Endodermal cell (in vitro differentiated cells): ENCODE measurements at regions not wholly inside any gene's neighbourhood (a gene's known extent, or its start where the extent isn't known, plus 50 kb on each side); places are given as distances from the start of the nearest gene placed in this dataset.

Experiments
- DNase-seq: peaks from one replicate; pipeline ENCODE4 v3.0.0-alpha.2; 2017
- H3K27ac ChIP-seq: 2 replicates; pipeline ENCODE4 v1.5.1; 2013; ENCODE audit warnings: mild to moderate bottlenecking, low read depth, low read length, moderate library complexity
- H3K27me3 ChIP-seq: 2 replicates; pipeline ENCODE4 v1.6.1; 2013; ENCODE audit warnings: mild to moderate bottlenecking, low read length, moderate library complexity; ENCODE audit not compliant: insufficient read depth, control insufficient read depth, poor library complexity, severe bottlenecking
- H3K36me3 ChIP-seq: 2 replicates; pipeline ENCODE4 v1.7.0; 2013; ENCODE audit warnings: mild to moderate bottlenecking, low read length, moderate library complexity; ENCODE audit not compliant: control insufficient read depth, insufficient read depth
- H3K4me1 ChIP-seq: one replicate; pipeline ENCODE4 v1.7.0; 2013; ENCODE audit warnings: low read length; ENCODE audit not compliant: control insufficient read depth, insufficient read depth
- H3K4me3 ChIP-seq: 2 replicates; pipeline ENCODE4 v1.5.1; 2013; ENCODE audit warnings: mild to moderate bottlenecking, low read length, moderate library complexity
- H3K9ac ChIP-seq: 2 replicates; pipeline ENCODE4 v1.6.1; 2013; ENCODE audit warnings: mild to moderate bottlenecking, low read length, moderate library complexity; ENCODE audit not compliant: poor library complexity, severe bottlenecking; ENCODE audit errors: extremely low read depth
- H3K9me3 ChIP-seq: 2 replicates; pipeline ENCODE4 v1.6.1; 2013; ENCODE audit warnings: mild to moderate bottlenecking, low read length, moderate library complexity; ENCODE audit not compliant: control insufficient read depth
- H3K27ac Mint-ChIP-seq: 2 replicates; pipeline ENCODE4 v1.8.0; 2020; ENCODE audit warnings: mixed read lengths
- H3K27me3 Mint-ChIP-seq: 2 replicates; pipeline ENCODE4 v1.8.0; 2021; ENCODE audit warnings: mild to moderate bottlenecking, mixed read lengths; ENCODE audit not compliant: insufficient read depth
- H3K36me3 Mint-ChIP-seq: 2 replicates; pipeline ENCODE4 v1.8.0; 2020; ENCODE audit warnings: low read depth, mixed read lengths
- H3K4me1 Mint-ChIP-seq: 2 replicates; pipeline ENCODE4 v1.8.0; 2020; ENCODE audit warnings: mixed read lengths
- H3K4me3 Mint-ChIP-seq: 2 replicates; pipeline ENCODE4 v1.8.0; 2020; ENCODE audit warnings: mild to moderate bottlenecking, moderate library complexity, mixed read lengths
- H3K9me3 Mint-ChIP-seq: 2 replicates; pipeline ENCODE4 v1.8.0; 2020; ENCODE audit warnings: mild to moderate bottlenecking, mixed read lengths
- whole genome bisulfite sequencing, 2 experiments: methylation state at CpG; one replicate each; pipeline versions ENCODE4 v1.1.5 to v1.1.7; 2013; ENCODE audit warnings: missing lambda C conversion rate in 2 of 2, mixed read lengths in 1 of 2; ENCODE audit not compliant: insufficient coverage in 1 of 2, insufficient read length in 1 of 2; 5-methylcytosine and 5-hydroxymethylcytosine counted together
- TF ChIP-seq, protein P1 (sequence below): fragments of 200-600 bp; sonication (generic); conservative IDR thresholded peaks from 2 replicates; pipeline ENCODE4 v1.5.0; 2021; ENCODE audit warnings: antibody characterized with exemption, mild to moderate bottlenecking

DNA sequence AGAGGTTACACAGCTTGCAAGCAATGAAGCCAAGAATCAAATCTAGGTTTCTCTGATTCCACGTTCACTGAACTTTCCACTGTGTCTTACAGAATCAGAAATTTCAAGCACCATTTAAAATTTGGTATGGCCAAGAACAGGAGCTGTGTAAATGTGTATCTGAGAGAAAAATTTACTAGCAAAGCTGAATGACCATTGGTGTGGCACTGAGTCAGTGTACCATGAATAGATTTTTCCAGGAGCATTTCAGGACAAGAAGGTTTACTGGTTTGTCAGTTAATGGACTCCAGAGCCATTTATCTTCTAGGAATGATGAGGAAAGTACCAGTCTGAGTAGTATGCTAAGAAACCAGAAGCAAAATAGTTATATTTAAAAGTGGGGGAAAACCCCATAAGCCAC lies 269.4 kb upstream of the FAT3 start:
- Mint-ChIP-seq H3K27ac (no peak overlapping the region), H3K27me3 (no peaks in the 10 kb centered on the region), H3K4me3 (no peak overlapping the region), H3K9me3 (peaks cover 15% of the 10 kb centered on the region), H3K36me3 (no peaks in the 10 kb centered on the region), H3K4me1 (peaks cover 17% of the 10 kb centered on the region)
- H3K9ac ChIP-seq = no peak overlapping the region
- TF ChIP-seq, protein P1, sequence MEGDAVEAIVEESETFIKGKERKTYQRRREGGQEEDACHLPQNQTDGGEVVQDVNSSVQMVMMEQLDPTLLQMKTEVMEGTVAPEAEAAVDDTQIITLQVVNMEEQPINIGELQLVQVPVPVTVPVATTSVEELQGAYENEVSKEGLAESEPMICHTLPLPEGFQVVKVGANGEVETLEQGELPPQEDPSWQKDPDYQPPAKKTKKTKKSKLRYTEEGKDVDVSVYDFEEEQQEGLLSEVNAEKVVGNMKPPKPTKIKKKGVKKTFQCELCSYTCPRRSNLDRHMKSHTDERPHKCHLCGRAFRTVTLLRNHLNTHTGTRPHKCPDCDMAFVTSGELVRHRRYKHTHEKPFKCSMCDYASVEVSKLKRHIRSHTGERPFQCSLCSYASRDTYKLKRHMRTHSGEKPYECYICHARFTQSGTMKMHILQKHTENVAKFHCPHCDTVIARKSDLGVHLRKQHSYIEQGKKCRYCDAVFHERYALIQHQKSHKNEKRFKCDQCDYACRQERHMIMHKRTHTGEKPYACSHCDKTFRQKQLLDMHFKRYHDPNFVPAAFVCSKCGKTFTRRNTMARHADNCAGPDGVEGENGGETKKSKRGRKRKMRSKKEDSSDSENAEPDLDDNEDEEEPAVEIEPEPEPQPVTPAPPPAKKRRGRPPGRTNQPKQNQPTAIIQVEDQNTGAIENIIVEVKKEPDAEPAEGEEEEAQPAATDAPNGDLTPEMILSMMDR = no peak
- H3K27me3 ChIP-seq = no peaks in the 10 kb centered on the region
- 92 to 100% methylated on average over 1 of the region's 1 CpG for WGBS, 2 experiments
- H3K4me1 ChIP-seq = peaks cover 4% of the 10 kb centered on the region
- no peak for DNase-seq
- H3K27ac ChIP-seq = no peak overlapping the region
- no peaks in the 10 kb centered on the region for H3K36me3 ChIP-seq
- no peak overlapping the region for H3K4me3 ChIP-seq
- peaks cover 31% of the 10 kb centered on the region for H3K9me3 ChIP-seq

DNA sequence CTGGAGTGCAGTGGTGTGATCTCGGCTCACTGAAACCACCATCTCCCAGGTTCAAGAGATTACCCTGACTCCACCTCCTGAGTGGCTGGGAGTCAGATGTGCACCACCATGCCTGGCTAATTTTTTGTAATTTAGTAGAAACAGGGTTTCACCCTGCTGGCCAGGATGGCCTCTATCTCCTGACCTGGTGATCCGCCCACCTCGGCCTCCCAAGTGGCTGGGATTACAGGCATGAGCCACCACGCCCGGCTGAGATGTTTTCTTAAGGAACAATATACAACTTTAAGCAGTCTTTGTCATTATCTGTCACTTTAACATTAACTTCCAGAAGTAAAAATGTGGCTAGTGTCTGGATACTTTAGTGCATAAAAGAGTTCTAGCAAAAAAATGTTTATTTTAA lies 272.6 kb upstream of the FAT3 start:
- TF ChIP-seq, protein P1 = no peak
- H3K9me3 Mint-ChIP-seq = no peaks in the 10 kb centered on the region
- Histone ChIP-seq H3K27ac (no peak overlapping the region), H3K36me3 (no peaks in the 10 kb centered on the region), H3K9ac (no peak overlapping the region), H3K4me1 (no peaks in the 10 kb centered on the region), H3K27me3 (no peaks in the 10 kb centered on the region), H3K4me3 (no peak overlapping the region), H3K9me3 (peaks cover 7% of the 10 kb centered on the region)
- H3K4me1 Mint-ChIP-seq = peaks cover 18% of the 10 kb centered on the region
- H3K27me3 Mint-ChIP-seq = no peaks in the 10 kb centered on the region
- H3K36me3 Mint-ChIP-seq = no peaks in the 10 kb centered on the region
- no peak overlapping the region for H3K27ac Mint-ChIP-seq
- DNase-seq = no peak
- 97% methylated on average over 5 of the region's 5 CpGs; no CpG with 5 or more reads in 1 of the 2 experiments for WGBS, 2 experiments
- no peak overlapping the region for H3K4me3 Mint-ChIP-seq

DNA sequence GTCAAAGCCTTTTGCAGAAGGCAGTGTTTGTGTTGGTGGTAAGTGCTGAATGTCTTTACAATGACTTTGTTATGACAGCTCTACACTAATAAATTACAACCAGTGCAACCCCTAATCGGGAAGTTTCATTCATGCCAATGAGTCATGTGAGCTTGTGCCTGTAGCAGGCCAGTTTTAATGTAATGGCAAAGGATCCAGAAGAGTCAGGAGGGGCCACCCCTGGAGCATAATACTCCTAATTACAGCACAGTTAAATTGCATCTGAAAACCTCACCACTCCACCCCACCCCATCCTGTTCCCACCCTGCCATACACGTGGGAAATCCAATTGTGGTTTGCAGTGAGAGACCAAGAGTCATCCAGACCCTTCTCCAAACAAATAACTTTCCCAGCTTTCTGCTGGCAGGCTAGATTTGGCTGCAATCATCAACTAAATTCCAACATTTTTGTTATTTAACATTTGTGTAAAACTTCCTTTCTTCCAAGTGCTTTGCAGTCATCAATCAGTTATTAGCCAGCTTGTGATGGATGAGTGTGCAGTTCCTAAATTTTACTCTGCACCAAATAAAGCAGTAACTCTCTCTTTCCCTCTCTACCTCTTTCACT lies 277.3 kb upstream of the FAT3 start:
- Mint-ChIP-seq H3K36me3 (no peaks in the 10 kb centered on the region), H3K27ac (no peak overlapping the region), H3K9me3 (peaks cover 3% of the 10 kb centered on the region), H3K27me3 (no peaks in the 10 kb centered on the region), H3K4me3 (no peak overlapping the region), H3K4me1 (peaks cover 39% of the 10 kb centered on the region)
- WGBS, 2 experiments = 68% methylated on average over 2 of the region's 2 CpGs; no CpG with 5 or more reads in 1 of the 2 experiments
- Histone ChIP-seq H3K9ac (no peak overlapping the region), H3K36me3 (no peaks in the 10 kb centered on the region), H3K9me3 (peaks cover 10% of the 10 kb centered on the region), H3K4me3 (no peak overlapping the region), H3K4me1 (peaks cover 16% of the 10 kb centered on the region), H3K27ac (no peak overlapping the region), H3K27me3 (no peaks in the 10 kb centered on the region)
- TF ChIP-seq, protein P1 = no peak
- DNase-seq = no peak
